ENCODE measurements at regions not wholly inside any gene's neighbourhood (a gene's known extent, or its start where the extent isn't known, plus 50 kb on each side); places are given as distances from the start of the nearest gene placed in this dataset.

DNA sequence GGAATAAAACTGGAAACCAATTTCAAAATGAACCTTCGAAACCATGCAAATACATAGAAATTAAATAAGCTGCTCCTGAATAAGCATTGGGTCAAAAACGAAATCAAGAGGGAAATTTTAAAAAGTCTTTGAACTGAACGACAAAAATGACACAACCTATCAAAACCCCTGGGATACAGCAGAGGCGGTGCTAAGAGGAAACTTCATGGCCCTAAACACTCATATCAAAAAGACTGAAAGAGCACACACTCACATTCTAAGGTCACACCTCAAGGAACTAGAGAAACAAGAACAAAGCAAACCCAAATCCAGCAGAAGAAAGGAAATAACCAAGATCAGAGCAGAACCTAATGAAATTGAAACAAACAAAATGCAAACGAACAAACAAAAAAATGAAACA lies 85.2 kb upstream of the CDC42BPA start:
- H3K4me3 ChIP-seq (ENCODE audit: low read depth, low read length) = no peak overlapping the region
- TF ChIP-seq, protein P1, sequence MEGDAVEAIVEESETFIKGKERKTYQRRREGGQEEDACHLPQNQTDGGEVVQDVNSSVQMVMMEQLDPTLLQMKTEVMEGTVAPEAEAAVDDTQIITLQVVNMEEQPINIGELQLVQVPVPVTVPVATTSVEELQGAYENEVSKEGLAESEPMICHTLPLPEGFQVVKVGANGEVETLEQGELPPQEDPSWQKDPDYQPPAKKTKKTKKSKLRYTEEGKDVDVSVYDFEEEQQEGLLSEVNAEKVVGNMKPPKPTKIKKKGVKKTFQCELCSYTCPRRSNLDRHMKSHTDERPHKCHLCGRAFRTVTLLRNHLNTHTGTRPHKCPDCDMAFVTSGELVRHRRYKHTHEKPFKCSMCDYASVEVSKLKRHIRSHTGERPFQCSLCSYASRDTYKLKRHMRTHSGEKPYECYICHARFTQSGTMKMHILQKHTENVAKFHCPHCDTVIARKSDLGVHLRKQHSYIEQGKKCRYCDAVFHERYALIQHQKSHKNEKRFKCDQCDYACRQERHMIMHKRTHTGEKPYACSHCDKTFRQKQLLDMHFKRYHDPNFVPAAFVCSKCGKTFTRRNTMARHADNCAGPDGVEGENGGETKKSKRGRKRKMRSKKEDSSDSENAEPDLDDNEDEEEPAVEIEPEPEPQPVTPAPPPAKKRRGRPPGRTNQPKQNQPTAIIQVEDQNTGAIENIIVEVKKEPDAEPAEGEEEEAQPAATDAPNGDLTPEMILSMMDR (IDR thresholded peaks at IDR 0.05; ENCODE audit: low read depth, low read length) = no peak
- TF ChIP-seq, protein P2, sequence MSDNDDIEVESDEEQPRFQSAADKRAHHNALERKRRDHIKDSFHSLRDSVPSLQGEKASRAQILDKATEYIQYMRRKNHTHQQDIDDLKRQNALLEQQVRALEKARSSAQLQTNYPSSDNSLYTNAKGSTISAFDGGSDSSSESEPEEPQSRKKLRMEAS (IDR thresholded peaks at IDR 0.05; ENCODE audit: low read depth, low read length) = no peak
- TF ChIP-seq POLR2A (IDR thresholded peaks at IDR 0.05; ENCODE audit: extremely low read depth, insufficient read length) (no peak), MYC (IDR thresholded peaks at IDR 0.05; ENCODE audit: low read depth, low read length) (no peak)
- no peak for DNase-seq (ENCODE audit: low read depth)

DNA sequence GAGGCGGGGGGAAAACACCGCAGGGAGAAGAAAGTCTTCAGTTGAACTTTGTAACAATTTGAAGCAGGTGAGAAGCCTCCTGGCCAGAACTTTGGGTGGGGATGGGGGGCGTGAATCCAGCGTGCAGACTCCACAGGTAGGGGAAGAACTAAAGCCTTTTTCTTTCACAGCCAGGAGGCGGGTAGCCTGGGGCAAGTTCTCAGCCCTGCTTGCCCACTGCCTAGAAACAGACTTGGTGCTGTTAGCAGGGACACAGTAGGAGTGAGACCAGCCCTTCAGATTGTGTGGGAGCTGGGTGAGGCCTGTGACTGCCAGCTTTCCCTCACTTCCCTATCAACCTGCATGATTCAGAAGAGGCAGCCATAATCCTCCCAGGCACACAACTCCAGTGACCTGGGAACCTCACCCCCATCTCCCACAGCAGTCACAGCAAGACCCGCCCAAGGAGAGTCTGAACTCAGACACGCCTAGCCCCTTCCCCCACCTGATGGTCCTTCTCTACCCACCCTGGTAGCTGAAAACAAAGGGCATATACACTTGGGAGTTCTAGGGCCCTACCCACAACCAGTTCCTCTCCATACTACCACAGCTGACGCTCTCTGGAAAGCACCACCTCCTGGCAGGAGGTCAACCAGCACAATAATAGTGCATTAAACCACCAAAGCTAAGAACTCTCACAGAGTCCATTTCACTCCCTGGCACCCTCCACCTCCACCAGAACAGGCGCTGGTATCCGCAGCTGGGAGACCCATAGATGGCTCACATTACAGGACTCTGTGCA lies 83.5 kb upstream of the CDC42BPA start:
- TF ChIP-seq MYC (IDR thresholded peaks at IDR 0.05; ENCODE audit: low read depth, low read length) (no peak), POLR2A (IDR thresholded peaks at IDR 0.05; ENCODE audit: extremely low read depth, insufficient read length) (no peak)
- TF ChIP-seq, protein P2 (IDR thresholded peaks at IDR 0.05; ENCODE audit: low read depth, low read length) = no peak
- TF ChIP-seq, protein P1 (IDR thresholded peaks at IDR 0.05; ENCODE audit: low read depth, low read length) = no peak
- no peak overlapping the region for H3K4me3 ChIP-seq (ENCODE audit: low read depth, low read length)
- DNase-seq (ENCODE audit: low read depth) = no peak

DNA sequence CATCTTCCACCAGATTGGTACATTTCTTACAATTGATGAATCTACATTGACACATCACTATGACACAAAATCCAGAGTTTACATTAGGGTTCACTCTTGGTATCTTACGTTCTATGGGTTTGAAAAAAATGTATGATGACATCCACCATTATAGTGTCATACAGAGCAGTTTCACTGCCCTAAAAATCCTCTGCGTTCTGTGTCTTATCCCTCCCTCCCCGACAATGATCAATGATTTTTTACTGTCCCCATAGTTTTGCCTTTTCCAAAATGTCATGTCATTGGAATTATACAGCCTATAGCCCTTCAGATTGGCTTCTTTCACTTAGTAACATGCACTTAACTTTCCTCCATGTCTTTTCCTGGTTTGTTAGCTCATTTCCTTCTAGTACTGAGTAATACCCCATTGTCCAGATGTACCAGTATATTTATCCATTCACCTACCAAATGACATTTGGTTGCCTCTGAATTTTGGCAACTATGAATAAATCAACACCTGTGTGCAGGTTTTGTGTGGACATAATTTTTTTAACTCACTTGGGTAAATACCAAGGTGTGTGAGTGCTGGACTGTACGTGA lies 80.9 kb upstream of the CDC42BPA start:
- TF ChIP-seq, protein P1 (IDR thresholded peaks at IDR 0.05; ENCODE audit: low read depth, low read length) = no peak
- TF ChIP-seq POLR2A (IDR thresholded peaks at IDR 0.05; ENCODE audit: extremely low read depth, insufficient read length) = no peak
- TF ChIP-seq, protein P2 (IDR thresholded peaks at IDR 0.05; ENCODE audit: low read depth, low read length) = no peak
- TF ChIP-seq MYC (IDR thresholded peaks at IDR 0.05; ENCODE audit: low read depth, low read length) = no peak
- H3K4me3 ChIP-seq (ENCODE audit: low read depth, low read length) = no peak overlapping the region
- DNase-seq (ENCODE audit: low read depth) = no peak

DNA sequence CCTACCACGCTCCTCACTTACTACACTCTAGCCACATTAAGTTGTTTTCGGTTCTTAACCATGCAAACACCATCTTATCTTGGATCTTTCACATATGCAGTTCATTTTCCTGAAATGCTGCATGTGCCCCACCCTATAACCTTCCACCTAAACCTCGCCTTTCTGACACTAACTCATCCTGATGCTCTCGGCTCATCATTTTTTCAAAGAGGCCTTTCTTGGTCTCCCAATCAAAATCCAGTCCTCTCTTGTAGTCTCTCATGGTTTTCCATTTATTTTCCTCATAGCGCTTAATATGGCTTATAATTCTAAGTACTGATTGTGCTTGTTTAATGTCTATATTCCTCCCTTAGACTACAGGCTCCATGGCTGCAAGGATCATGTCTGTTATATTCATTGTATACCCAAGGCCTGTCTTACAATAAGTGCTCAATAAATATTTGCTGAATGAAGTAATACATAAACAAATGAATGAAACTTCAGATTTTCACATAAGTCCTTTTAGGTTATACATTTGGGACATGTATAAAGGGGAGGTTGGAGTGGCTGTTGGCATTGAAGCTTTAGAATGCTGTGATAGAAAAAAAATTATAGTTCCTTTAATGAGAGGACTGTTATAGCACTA lies 79.2 kb upstream of the CDC42BPA start:
- no peak for DNase-seq (ENCODE audit: low read depth)
- TF ChIP-seq POLR2A (IDR thresholded peaks at IDR 0.05; ENCODE audit: extremely low read depth, insufficient read length) = no peak
- TF ChIP-seq, protein P2 (IDR thresholded peaks at IDR 0.05; ENCODE audit: low read depth, low read length) = no peak
- TF ChIP-seq, protein P1 (IDR thresholded peaks at IDR 0.05; ENCODE audit: low read depth, low read length) = no peak
- TF ChIP-seq MYC (IDR thresholded peaks at IDR 0.05; ENCODE audit: low read depth, low read length) = no peak
- H3K4me3 ChIP-seq (ENCODE audit: low read depth, low read length) = no peak overlapping the region

DNA sequence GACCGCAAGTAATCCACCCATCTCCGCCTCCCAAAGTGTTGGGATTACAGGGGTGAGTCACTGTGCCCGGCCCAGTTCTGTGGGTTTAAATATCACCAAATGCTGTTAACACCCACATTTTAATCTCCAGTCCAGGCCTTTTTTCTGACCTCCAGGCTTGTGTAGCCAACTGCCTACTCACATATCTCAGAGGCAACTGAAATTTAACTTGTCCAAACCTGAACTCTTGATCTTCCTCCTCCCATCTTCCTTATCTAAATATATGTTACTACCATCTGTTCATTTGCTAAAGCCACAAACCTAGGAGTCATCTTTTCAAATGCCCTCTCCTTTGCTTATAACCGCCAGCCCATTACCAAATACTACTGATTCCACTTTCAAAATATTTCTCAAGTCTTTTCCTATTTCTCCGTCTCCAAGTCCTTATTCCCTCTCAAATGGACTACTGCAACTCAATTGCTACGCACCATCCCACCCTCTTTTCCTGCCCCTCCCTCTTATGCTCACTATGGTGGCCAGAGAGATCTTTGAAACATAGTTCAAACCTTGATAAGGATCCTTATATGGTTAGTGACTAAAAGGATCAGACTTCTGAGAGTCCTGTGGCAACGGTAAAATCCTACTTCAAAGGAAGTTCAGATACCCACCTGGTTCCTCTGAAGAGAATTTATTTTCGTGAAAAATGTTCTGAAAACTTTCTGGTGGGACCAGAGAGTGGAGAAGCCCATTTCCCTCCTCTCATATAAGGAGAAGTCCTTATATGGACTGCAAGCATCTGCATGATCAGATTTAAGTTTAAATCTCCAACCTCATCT lies 78.5 kb upstream of the CDC42BPA start:
- TF ChIP-seq MYC (IDR thresholded peaks at IDR 0.05; ENCODE audit: low read depth, low read length) (no peak), POLR2A (IDR thresholded peaks at IDR 0.05; ENCODE audit: extremely low read depth, insufficient read length) (no peak)
- TF ChIP-seq, protein P2 (IDR thresholded peaks at IDR 0.05; ENCODE audit: low read depth, low read length) = no peak
- TF ChIP-seq, protein P1 (IDR thresholded peaks at IDR 0.05; ENCODE audit: low read depth, low read length) = no peak
- no peak overlapping the region for H3K4me3 ChIP-seq (ENCODE audit: low read depth, low read length)
- DNase-seq (ENCODE audit: low read depth) = no peak

Data from NB4 (cell line).